VCaP (cell line): ENCODE measurements at regions not wholly inside any gene's neighbourhood (a gene's known extent, or its start where the extent isn't known, plus 50 kb on each side); places are given as distances from the start of the nearest gene placed in this dataset.

ENCODE experiments used
- H3K27ac ChIP-seq: fragments of 450-650 bp; 2 replicates; pipeline ENCODE4 v1.5.1; 2017
- CTCF ChIP-seq: fragments of 450-650 bp; conservative IDR thresholded peaks from 2 replicates; pipeline ENCODE4 v1.5.1; 2017; ENCODE audit warnings: mild to moderate bottlenecking, moderate library complexity

DNA sequence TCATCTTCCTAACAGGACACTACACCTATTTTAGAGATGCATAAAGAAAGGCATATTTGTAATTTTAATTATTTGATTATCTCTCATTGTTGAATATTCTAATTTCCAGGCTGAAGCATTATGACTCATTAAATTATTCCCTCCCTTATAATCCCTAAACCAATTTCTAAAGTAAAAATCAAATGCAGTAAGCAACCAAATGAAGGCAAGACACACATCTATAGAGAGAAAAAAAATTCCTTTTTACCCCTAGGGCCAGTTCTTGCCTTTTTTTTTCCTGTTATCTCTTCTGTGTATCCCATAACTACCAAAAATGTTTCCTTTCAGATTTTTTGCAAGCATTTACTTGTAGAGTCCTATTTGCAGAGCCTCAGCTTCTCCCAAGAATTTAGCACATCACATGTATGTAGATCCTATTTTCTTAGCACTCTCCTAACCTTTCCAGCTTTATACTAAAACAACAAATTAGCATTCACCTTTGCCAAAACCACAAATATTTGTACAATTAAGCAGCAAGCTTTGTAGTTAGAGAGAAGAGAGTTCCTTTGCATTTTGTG, 177.9 kb downstream of the SATB1 start:
- H3K27ac ChIP-seq: no peak overlapping the region
- no peak for TF ChIP-seq CTCF

DNA sequence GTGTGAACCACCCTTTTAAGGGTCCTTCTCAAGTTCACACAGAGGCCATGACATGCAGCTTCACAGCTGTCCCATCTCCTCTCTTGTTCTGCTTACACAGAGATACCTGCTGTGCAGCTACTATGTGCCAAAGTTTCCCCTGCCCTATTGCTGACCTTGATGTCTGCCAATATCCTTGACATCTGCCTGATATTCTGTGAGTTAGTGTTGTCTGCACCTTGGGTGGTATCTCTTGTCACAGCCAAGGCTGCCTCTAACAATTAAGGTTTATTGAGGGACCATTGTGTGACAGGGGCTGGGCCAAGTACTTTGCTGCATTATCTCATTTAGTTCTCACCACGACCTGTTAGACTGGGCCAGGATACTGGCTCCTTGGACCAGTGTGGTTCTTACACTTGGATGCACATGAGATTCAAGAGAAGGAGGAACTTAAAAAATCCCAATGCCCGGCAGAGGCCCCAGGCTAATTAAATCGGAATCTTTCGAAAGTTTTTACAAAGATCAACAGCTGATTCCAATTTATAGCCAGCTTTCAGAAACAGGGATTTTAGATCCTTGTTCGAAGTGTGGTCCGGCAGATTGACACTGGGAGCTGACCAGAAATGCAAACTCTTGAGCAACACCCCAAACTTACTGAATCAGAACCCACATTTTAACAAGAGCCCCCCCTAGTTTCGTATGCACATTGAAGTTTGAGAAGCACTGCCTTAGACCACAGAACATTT, 178.6 kb downstream of the SATB1 start:
- H3K27ac ChIP-seq: no peak overlapping the region
- TF ChIP-seq CTCF: no peak

DNA sequence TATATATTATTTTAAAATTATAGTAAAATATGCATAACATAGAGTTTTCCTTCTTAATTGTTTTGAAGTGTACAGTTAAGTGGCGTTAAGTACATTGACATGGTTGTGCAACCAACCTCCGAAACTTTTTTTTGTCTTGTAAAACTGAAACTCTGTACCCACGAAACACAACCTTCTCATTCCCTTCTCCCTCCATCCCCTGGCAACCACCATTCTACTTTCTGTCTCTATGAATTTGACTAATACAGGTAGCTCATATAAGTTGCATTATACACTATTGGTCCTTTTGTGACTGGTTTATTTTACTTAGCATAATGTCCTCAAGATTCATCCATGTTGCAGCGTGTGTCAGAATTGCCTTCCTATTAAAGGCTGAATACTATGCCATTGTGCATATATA, 179.4 kb downstream of the SATB1 start:
- no peak for TF ChIP-seq CTCF
- no peak overlapping the region for H3K27ac ChIP-seq

- TF ChIP-seq CTCF: no peak
- no peak overlapping the region for H3K27ac ChIP-seq
Observed at GRCh38 chr3:18241837-18242236, 183.3 kb downstream of the SATB1 start.

GRCh38 chr3:18239674-18240073, 185.5 kb downstream of the SATB1 start:
- no peak for TF ChIP-seq CTCF
- H3K27ac ChIP-seq: no peak overlapping the region

GRCh38 chr3:18238746-18239331, 186.3 kb downstream of the SATB1 start:
- H3K27ac ChIP-seq: no peak overlapping the region

More at GRCh38 chr3:18238746-18239331, 186.3 kb downstream of the SATB1 start:
- no peak for TF ChIP-seq CTCF
